ENCODE measurements at regions not wholly inside any gene's neighbourhood (a gene's known extent, or its start where the extent isn't known, plus 50 kb on each side); places are given as distances from the start of the nearest gene placed in this dataset.

- TF ChIP-seq POLR2A (IDR thresholded peaks at IDR 0.05; ENCODE audit: low read depth, low read length) = no peak
- no peak for TF ChIP-seq NFIC (IDR thresholded peaks at IDR 0.05; ENCODE audit: low read depth, low read length)
- no peak for TF ChIP-seq POLR2AphosphoS5 (IDR thresholded peaks at IDR 0.05; ENCODE audit: low read length)
- no peak for TF ChIP-seq CTCF (IDR thresholded peaks at IDR 0.05 in 2 of 3, conservative IDR thresholded peaks at IDR 0.05 in 1 of 3; ENCODE audit: control insufficient read depth in 2 of 3, extremely low read depth in 1 of 3, insufficient read depth in 1 of 3, low read depth in 3 of 3, low read length in 3 of 3)
- no peak for TF ChIP-seq JUND (IDR thresholded peaks at IDR 0.05; ENCODE audit: low read depth, low read length)
- no peak for TF ChIP-seq BMI1 (IDR thresholded peaks at IDR 0.05; ENCODE audit: borderline replicate concordance)
- no peak for TF ChIP-seq HDAC6 (IDR thresholded peaks at IDR 0.05; ENCODE audit: unreplicated experiment)
- TF ChIP-seq SUZ12 (IDR thresholded peaks at IDR 0.05; ENCODE audit: unreplicated experiment) = no peak
Observed at GRCh38 chr2:123894167-123894566, 130.9 kb upstream of the CNTNAP5 start.
